ENCODE measurements at regions not wholly inside any gene's neighbourhood (a gene's known extent, or its start where the extent isn't known, plus 50 kb on each side); places are given as distances from the start of the nearest gene placed in this dataset.

DNA sequence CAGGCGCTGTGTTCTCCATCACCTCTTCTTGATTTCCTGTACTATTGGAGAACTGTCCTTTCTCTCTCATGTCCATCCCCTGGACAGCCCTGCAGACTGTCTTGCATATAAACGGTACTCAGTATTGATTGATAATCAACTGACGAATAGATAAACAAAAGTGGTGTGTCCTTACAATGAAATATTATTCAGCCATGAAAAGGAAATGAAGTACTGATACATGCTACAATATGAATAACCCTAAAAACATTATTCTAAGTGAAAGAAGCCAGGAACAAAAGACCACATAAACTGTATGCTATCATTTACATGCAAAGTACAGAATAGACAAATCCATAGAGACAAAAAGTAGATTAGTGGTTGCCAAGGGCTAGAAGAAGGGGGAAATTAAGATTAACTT lies 77.6 kb downstream of the SDC1 start:
- no peaks in the 10 kb centered on the region for H3K9me3 Mint-ChIP-seq (ENCODE audit: low read depth, unreplicated experiment)
- CTCF ChIA-PET = no interaction called here

DNA sequence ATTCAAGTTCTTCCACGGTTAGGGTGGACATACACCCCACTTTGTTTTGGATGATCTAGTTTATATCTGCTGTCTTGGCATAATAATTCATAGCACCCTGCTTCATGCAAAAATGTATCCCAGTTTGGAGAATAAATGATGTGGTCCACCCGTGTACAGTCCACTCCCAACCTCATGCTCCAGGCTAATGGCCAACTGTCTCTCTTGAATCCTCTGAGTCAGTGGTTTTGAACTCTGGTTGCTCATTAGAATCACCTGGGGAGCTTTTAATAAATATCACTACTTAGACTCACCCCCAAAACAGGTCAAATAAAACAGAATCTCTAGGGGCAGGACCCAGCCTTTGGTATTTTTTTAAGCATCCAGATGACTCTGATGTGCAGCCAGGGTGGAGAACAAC lies 78.5 kb downstream of the SDC1 start:
- DNase-seq = no peak
- Mint-ChIP-seq H3K9me3 (ENCODE audit: low read depth, unreplicated experiment) (no peaks in the 10 kb centered on the region), H3K27me3 (ENCODE audit: unreplicated experiment) (no peaks in the 10 kb centered on the region), H3K4me3 (ENCODE audit: low read depth, unreplicated experiment) (no peak overlapping the region), H3K4me1 (ENCODE audit: low read depth, unreplicated experiment) (peaks cover 79% of the 10 kb centered on the region), H3K36me3 (ENCODE audit: insufficient read depth, unreplicated experiment) (peaks cover 10% of the 10 kb centered on the region), H3K27ac (ENCODE audit: unreplicated experiment) (no peak overlapping the region)
- BruUV-seq (replicated peaks) = no TSS peak
- intact Hi-C loops (cut with micrococcal nuclease; ENCODE audit: unreplicated experiment) = no loop called here
- no peak for TF ChIP-seq CTCF (IDR thresholded peaks at IDR 0.05; ENCODE audit: unreplicated experiment)
- CTCF ChIA-PET = no interaction called here

More for the DNA sequence above, 77.6 kb downstream of the SDC1 start:
- no TSS peak for BruUV-seq (replicated peaks)
- Mint-ChIP-seq H3K4me3 (ENCODE audit: low read depth, unreplicated experiment) (no peak overlapping the region), H3K27ac (ENCODE audit: unreplicated experiment) (no peak overlapping the region), H3K27me3 (ENCODE audit: unreplicated experiment) (no peaks in the 10 kb centered on the region), H3K4me1 (ENCODE audit: low read depth, unreplicated experiment) (peaks cover 71% of the 10 kb centered on the region), H3K36me3 (ENCODE audit: insufficient read depth, unreplicated experiment) (peaks cover 6% of the 10 kb centered on the region)
- intact Hi-C loops (cut with micrococcal nuclease; ENCODE audit: unreplicated experiment) = no loop called here
- DNase-seq = no peak
- no peak for TF ChIP-seq CTCF (IDR thresholded peaks at IDR 0.05; ENCODE audit: unreplicated experiment)

DNA sequence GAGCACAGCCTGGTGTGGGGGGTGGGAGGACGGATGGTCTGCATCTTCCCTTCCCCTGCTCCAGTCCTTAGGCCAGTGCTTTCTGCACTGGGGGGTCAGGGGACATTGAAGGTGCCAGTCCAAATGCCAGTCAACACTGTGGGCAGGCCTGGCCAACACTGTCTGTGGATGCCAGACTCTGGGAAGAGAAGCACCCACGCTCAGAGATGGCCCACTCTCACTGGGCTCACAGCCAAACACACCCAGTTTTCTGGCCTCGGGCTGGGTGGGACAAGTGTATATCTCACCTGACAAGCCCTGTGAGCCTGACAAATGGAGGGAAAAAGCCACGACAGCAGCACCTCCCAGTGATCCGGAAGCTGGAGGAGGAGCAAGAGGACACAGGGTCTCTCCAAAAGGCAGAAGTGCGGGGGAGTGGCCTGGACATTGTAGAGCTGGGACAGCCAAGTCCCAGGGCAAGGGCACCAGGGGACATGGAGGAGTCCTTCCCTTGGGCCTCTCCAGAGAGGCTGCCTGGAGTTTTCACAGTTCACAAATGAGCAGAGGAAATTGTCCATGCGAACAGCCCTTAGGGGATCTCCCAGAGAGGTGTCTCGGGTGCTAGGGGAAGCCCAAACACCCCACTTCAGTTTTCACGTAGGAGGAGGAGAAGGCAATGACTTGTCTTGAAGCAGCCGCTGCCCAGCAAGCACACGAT lies 79.3 kb downstream of the SDC1 start:
- peak overlapping the region; percentile 12 for H3K27ac Mint-ChIP-seq (ENCODE audit: unreplicated experiment)
- BruUV-seq (replicated peaks) = no TSS peak
- CTCF ChIA-PET = interaction anchor here (1.5 kb wide), 1 partner anchor 36 kb away, joined by 8 read pairs; no protein-coding TSS in a partner anchor

DNA sequence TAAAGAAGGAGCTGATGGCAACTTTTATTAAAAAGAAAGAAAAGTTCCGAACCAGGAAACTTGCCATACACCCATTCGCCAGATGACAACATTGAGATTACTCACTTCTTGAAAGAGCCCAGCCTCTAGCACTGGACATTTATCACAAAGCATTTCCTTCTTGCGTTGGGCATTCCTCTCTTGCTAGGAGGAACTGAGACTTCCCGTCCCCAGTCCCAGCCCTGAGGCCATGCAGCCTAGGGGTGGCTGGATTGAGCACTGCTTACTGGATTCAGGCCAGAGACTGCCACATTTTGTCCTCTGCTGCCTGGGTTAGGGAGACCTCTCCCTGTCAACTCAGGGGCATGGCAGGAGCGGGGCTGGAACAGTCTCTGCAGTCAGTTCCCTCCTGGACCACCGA lies 80.1 kb downstream of the SDC1 start:
- TF ChIP-seq CTCF (IDR thresholded peaks at IDR 0.05; ENCODE audit: unreplicated experiment) = no peak
- H3K27ac Mint-ChIP-seq (ENCODE audit: unreplicated experiment) = no peak overlapping the region
- CTCF ChIA-PET = interaction anchor here (1.5 kb wide), 1 partner anchor 35 kb away, joined by 8 read pairs; no protein-coding TSS in a partner anchor
- intact Hi-C loops (cut with micrococcal nuclease; ENCODE audit: unreplicated experiment) = no loop called here
- no peak for DNase-seq
- peaks cover 84% of the 10 kb centered on the region for H3K4me1 Mint-ChIP-seq (ENCODE audit: low read depth, unreplicated experiment)
- peaks cover 14% of the 10 kb centered on the region for H3K36me3 Mint-ChIP-seq (ENCODE audit: insufficient read depth, unreplicated experiment)
- BruUV-seq (replicated peaks) = no TSS peak
- H3K27me3 Mint-ChIP-seq (ENCODE audit: unreplicated experiment) = no peaks in the 10 kb centered on the region
- no peaks in the 10 kb centered on the region for H3K9me3 Mint-ChIP-seq (ENCODE audit: low read depth, unreplicated experiment)
- H3K4me3 Mint-ChIP-seq (ENCODE audit: low read depth, unreplicated experiment) = no peak overlapping the region

More for the DNA sequence above, 79.3 kb downstream of the SDC1 start:
- no peak for TF ChIP-seq CTCF (IDR thresholded peaks at IDR 0.05; ENCODE audit: unreplicated experiment)
- no peaks in the 10 kb centered on the region for H3K9me3 Mint-ChIP-seq (ENCODE audit: low read depth, unreplicated experiment)
- no peaks in the 10 kb centered on the region for H3K27me3 Mint-ChIP-seq (ENCODE audit: unreplicated experiment)
- intact Hi-C loops (cut with micrococcal nuclease; ENCODE audit: unreplicated experiment) = no loop called here
- DNase-seq = no peak
- H3K4me1 Mint-ChIP-seq (ENCODE audit: low read depth, unreplicated experiment) = peaks cover 84% of the 10 kb centered on the region
- no peak overlapping the region for H3K4me3 Mint-ChIP-seq (ENCODE audit: low read depth, unreplicated experiment)
- peaks cover 14% of the 10 kb centered on the region for H3K36me3 Mint-ChIP-seq (ENCODE audit: insufficient read depth, unreplicated experiment)

All from Calu3 (cell line).